HepG2 (cell line): ENCODE measurements at regions not wholly inside any gene's neighbourhood (a gene's known extent, or its start where the extent isn't known, plus 50 kb on each side); places are given as distances from the start of the nearest gene placed in this dataset.

Source experiments
- FOXM1 ChIP-seq: sonication (generic); formaldehyde crosslinking; IDR thresholded peaks from 2 replicates; pipeline ENCODE4 v1.5.0; 2020; ENCODE audit warnings: missing genetic modification reagents
- MED1 ChIP-seq: sonication (generic); formaldehyde crosslinking; IDR thresholded peaks from 2 replicates; pipeline ENCODE4 v1.4.0; 2020; ENCODE audit warnings: missing genetic modification reagents
- RFX5 ChIP-seq: IDR thresholded peaks from 2 replicates; pipeline ENCODE4 v1.6.1; 2011; ENCODE audit warnings: low read depth, low read length, improper control_type of control experiment
- ZNF484 ChIP-seq: sonication (generic); formaldehyde crosslinking; IDR thresholded peaks from 2 replicates; pipeline ENCODE4 v1.5.1; 2020; ENCODE audit warnings: mild to moderate bottlenecking, low read depth, missing genetic modification reagents, borderline replicate concordance

GRCh38 chr14:30381861-30382480 is 177.0 kb upstream of the G2E3 start:
- TF ChIP-seq FOXM1 (CRISPR knock-in tag) (no peak), ZNF484 (CRISPR knock-in tag) (no peak), RFX5 (no peak), MED1 (CRISPR knock-in tag) (no peak)
